NCI-H82 treated with DMSO at 0.1 percent for 48 hours (cell line): ENCODE measurements at regions not wholly inside any gene's neighbourhood (a gene's known extent, or its start where the extent isn't known, plus 50 kb on each side); places are given as distances from the start of the nearest gene placed in this dataset.
"Not testable (repeated sequence)": the region's sequence is repeated elsewhere in the genome, so short reads cannot be mapped to it uniquely, and the experiment has no call there.

Source experiments
- DNase-seq: peaks from one replicate; lab custom pipeline; 2025; ENCODE audit not compliant: unreplicated experiment; lab: John Stamatoyannopoulos, UW

DNA sequence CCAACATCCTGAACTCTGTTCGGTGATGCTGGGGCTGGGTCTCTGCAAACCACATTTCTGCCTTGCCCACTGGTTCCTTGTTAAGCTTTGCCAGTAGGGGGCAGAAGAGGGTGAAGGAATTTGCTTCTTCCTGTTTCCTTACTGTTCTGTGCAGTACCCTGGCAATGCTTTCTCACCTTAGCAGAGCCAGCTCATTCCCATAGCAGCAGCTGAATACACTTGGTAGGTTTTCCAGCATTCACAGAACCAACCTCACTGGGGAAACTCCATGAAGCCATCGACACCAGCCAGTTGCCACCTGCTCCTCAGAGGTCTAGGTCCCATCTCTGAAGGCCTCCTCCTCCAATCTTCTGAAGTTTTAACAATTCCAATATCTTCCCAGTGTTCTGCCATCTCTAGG lies 308.4 kb downstream of the PDCD6IP start:
- DNase-seq, result peak; percentile 22

DNA sequence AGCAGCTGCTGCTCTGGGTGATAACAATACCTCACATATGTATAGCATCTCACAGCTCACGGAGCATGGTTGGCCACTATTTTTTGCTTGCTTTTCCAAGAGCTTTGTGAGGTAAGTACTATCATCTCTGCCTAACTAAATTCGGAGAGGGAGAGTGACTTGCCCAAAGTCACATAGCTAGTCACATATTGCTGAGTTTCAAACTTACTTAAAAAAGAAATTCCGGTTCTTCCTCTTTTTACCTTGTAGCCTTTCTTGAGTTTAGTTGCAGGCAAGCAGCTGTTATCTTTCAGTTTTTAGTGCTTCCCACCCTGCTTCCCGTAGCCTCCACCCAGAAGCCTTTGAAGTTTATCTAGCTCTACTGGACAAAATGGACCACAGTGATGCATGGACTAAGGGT lies 309.2 kb downstream of the PDCD6IP start:
- no peak for DNase-seq

GRCh38 chr3:34109021-34109420 lies 310.6 kb downstream of the PDCD6IP start:
- peak; percentile 66 for DNase-seq

GRCh38 chr3:34109846-34110245 lies 311.4 kb downstream of the PDCD6IP start:
- DNase-seq, result no peak

DNA sequence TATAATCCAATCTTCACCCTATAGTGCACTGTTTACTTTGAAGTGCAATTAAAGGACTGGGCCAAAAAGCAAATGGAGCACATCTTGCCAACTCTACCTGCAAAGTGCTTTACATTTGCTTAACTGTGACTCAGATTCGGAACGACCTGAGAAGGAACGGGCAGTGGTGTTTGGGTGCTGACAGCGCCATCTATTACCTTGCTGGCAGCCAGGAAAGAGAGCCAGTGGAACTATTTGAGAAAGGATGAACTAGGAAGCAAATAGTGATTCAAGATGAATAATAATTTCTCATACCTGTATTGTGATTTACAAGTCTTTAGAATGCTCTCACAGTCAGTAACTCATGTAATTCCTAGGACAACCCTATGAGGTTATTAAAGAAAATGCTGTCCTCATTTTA lies 312.9 kb downstream of the PDCD6IP start:
- no peak for DNase-seq

DNA sequence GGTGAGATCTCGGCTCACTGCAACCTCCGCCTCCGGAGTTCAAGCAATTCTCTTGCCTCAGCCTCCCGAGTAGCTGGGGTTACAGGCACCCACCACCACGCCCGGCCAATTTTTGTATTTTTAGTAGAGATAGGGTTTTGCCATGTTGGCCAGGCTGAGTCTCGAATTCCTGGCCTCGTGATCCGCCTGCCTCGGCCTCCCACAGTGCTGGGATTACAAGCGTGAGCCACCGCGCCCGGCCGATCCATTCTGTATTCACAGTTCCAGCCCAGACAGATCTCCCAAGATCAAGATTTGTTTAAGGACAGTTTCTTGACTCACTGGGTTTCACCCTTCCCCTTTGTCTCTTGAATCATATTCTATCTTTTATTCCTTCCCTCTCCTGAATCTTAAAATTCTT lies 313.8 kb downstream of the PDCD6IP start:
- DNase-seq, result not testable (repeated sequence)

- no peak for DNase-seq
Observed at GRCh38 chr3:34131091-34131490, 332.7 kb downstream of the PDCD6IP start.

DNA sequence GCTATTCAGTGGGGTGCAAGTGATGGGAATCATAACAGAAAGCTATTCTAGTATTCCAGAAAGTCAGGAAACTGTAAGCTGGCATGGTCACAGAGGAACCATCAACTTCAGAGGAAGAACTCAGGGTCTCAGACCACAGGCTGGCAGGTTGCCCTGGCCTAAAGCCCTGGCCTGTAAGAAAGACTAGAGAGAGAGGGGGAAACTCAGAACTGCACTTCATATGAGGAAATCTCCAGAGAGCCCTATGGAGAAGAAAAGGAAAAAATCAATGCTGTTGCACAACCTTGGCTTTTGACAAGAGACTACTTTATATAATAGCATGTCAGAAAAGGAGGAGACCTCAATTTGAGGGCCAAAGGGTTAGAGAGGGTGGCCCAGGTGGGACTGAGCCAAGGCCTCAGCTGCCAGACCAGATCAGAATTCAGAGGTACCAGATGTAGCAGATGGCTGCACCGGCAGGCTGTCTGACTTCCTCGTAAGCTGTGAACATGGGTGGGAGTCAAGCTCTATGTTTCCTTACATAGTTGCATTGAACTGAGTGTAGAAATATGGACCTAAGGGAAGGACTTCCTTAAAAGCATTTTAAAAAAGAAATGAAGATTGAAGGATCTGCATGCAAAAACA lies 333.8 kb downstream of the PDCD6IP start:
- DNase-seq, result peak; percentile 15

GRCh38 chr3:34139566-34139965 lies 341.1 kb downstream of the PDCD6IP start:
- DNase-seq, result no peak

DNA sequence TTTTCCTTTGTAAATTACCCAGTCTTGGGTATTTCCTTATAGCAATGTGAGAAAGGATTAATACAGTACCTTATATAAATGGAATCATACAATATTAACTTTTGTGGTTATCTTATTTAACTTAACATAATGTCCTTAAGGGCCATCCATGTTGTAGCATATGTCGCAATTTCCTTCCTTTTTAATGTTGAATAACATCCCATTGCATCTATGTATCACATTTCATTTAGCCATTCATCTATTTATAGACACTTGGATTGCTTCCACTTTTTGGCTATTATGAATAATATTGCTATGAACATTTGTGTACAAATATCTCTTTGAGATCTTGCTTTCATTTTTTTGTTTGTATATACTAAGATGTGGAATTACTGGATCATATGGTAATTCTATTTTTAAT lies 342.2 kb downstream of the PDCD6IP start:
- DNase-seq, result no peak

DNA sequence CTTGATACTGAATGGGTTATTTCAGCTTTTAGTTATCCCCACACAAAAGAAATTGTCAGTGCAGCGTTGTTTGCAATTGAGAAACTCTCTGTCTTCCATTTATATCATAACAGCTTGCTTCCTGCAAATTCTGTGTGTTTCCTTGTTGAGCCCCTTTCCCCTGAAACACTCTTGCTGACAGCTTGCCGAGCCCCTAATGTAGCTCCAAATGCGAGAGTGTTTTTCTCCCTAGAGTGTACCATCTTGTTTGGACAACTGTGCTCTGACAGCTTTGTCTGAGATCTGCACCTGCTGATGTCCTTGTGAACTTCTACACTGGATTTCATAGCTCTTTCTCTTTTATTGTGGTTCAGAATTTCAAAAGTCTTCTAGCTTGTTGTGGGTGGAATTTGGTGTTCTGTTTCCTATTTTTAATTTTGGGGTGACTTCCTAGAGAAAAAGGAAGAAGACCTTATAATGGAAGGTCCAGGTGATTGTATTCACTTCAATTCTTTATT lies 343.5 kb downstream of the PDCD6IP start:
- no peak for DNase-seq

DNA sequence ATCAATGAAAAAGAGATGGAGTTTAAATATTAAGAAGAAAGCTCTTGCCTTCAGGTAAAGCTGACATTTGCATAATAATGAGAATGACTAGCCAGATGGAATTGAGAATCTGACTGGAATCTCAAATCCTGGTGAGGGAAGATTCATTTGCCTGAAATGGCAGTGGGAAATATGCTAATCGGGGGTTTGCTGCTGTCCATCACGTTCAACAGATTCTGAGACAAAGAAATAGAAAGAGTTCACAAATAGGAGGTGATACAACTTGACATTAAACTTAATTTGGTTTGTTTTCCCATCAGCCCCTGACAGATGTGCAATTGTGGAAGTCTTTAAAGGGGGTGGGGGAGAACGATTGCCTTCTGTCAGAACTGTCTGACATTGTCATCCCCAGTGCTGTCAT lies 347.4 kb downstream of the PDCD6IP start:
- no peak for DNase-seq

DNA sequence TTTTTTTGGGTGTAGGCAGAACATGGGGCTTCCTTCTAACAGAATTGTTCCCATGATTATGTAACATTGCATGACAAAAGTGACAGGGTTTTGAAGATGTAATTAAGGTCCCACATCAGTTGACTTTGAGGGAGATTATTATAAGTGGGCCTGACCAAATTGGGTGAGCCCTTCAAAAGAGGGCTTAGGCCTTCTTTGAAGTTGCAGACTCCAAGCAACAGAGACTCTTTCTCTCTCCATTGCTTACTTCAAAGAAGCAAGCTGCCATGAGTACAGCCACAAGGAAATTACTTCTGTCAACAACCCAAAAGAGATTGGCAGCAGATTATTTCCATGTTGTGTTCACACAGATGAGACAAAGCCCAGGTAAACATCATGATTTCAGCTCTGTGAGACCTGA lies 348.2 kb downstream of the PDCD6IP start:
- no peak for DNase-seq

DNA sequence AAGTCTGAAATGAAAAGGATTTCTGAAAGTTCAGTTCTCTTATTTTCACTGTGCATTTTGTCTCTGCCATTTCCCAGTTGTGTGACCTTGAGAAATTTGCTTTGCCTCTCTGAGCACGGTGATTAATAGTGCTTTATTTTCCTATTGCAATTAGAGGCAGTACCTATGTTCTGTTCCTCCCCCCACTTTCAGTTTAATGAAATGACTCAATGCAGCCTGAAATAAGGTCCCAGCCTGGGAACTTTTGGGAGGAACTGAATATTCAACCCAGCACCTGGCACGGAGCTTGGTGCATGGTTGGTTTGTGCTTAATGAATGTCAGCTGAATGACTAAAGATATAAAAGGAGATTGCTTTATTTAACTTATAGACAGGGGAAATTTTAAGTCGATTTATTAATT lies 352.6 kb downstream of the PDCD6IP start:
- no peak for DNase-seq

DNA sequence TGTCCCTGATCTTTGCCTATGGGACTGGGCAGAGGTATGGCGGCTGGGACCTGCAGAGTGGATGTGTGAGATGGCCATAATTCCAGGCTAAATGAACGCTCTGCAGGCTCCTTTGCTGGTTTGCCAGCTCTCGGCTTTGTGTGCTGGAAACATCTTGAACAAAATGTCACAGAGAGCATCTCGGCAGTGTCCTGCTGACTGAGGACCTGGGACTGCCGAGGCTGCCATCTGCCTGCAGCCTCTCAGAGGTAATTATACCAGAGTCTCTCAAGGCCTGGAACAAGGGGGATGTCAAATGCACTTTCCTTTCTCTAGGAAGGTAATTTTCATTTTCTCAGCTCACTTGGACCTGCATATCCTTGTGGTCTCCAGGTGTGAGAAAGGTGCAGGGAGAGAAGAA lies 354.2 kb downstream of the PDCD6IP start:
- DNase-seq, result no peak

DNA sequence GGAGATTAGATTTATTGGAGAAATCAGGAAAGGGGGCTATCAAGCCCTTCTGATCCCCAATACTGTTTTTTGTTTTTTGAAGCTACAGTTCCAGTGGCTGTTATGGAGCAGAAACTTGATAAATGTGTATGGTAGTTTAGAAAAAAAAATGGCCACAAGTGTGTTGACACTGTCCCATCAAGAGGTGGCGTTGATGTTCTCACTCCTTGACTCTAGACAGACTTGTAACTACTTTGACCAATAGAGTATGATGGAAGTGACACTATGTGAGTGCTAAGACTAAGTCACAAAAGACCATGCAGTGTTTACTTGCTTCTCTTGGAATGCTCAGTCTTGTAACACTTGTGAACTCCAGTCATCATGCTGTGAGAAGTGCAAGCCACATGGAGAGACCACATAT lies 356.7 kb downstream of the PDCD6IP start:
- no peak for DNase-seq

- no peak for DNase-seq
Observed at GRCh38 chr3:34155666-34156065, 357.2 kb downstream of the PDCD6IP start.

GRCh38 chr3:34157491-34157890 lies 359.1 kb downstream of the PDCD6IP start:
- DNase-seq, result no peak

DNA sequence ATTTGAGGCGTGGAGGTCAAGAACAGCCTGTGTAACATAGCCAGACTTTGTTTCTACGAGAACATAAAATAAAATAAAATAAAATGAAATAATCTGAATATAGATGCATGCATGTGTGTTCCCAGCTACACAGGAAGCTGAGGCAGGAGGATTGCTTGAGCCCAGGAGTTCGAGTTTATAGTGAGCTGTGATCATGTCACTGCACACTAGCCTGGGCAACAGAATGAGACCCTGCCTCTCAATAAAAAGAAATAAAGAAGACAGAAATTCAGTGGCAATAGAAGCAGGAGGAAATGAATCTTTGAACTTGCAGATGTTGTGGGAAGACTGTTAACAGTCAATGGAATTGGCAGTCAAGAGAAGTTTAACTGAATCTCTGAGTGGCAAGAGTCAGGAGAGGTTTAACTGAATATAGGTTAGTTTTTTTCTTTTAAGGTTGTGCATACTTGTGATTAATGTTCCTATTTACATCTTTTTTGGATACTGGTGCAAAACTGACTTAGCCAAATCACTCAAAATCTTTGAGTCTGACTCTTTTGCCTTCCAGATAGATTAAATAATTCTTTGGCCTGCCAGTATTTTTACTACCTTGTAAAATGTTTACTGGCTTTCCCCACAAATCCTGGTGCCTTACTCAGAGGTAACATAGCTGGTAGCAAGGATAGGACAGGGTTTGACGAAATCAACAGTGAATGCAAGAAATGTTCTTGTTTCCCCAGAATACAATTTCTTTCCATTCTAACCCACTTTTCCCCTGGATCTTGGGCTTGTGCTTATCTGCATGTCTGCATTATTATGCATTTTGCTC lies 361.4 kb downstream of the PDCD6IP start:
- no peak for DNase-seq

- DNase-seq, result not testable (repeated sequence)
Observed at GRCh38 chr3:34169636-34170035, 371.2 kb downstream of the PDCD6IP start.

DNA sequence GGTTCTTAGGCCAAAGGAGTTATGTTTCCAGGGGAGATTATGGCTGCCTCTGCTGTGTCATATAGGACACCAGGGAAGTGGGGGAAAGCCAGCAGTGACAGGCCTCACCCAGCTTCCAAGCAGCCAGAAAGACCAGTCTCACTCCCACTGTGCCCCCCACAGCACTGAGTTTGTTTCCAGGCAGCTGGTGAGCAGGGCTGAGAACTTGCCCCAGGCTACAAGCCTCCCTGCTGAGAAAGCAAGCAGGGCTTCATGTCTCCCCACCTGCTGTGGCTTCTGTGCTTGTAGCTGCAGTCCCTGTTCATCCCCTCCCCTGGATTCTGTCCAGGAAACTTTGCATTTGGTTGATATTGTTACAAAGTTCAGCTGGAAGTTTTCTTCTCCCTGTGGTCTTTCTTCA lies 376.3 kb downstream of the PDCD6IP start:
- DNase-seq, result no peak

- no peak for DNase-seq
Observed at GRCh38 chr3:34175636-34176176, 377.3 kb downstream of the PDCD6IP start.
